HCT116 (cell line): ENCODE measurements at regions not wholly inside any gene's neighbourhood (a gene's known extent, or its start where the extent isn't known, plus 50 kb on each side); places are given as distances from the start of the nearest gene placed in this dataset.

Source experiments
- ATAC-seq: fragments of 200-7000 bp; cut with Tn5 transposase; 2 replicates; pipeline ENCODE4 v1.9.1; 2020; ENCODE audit warnings: mild to moderate bottlenecking, moderate library complexity
- BruUV-seq: library from RNA; stranded (reverse); fragments of 400-500 nt; replicated peaks from 2 replicates; lab custom pipeline; 2021; lab: Mats Ljungman, UMichigan
- CTCF ChIA-PET: fragments of 300-600 bp; sonication (Branson Sonifier 250); formaldehyde crosslinking; loops from one replicate; lab custom pipeline; 2021; ENCODE audit warnings: antibody characterized with exemption; lab: Charles Lee
- POLR2A ChIA-PET: fragments of 300-600, 350-600 bp; sonication (Branson Sonifier 250); formaldehyde crosslinking; loops from one replicate; lab custom pipeline; 2021; ENCODE audit warnings: antibody characterized with exemption; lab: Charles Lee
- RAD21 ChIA-PET, 2 experiments: fragments of 300-600 bp; sonication (Branson Sonifier 250); formaldehyde crosslinking; loops; one replicate each; lab custom pipeline; 2023; ENCODE audit warnings: low total read pairs in 2 of 2; ENCODE audit not compliant: uncharacterized antibody in 2 of 2, unreplicated experiment in 2 of 2, low non-redundant PET in 1 of 2; lab: Charles Lee
- DNase-seq: peaks from one replicate; pipeline ENCODE4 v3.0.0-alpha.2; 2010; ENCODE audit warnings: low read depth, low spot score
- H2AFZ ChIP-seq: fragments of 200-600 bp; shearing (Covaris generic), sonication (generic); 2 replicates; pipeline ENCODE4 v1.6.1; 2017; ENCODE audit warnings: low read depth, mixed run types, mixed read lengths, antibody characterized with exemption, low read length; ENCODE audit not compliant: poor library complexity, severe bottlenecking
- H3K27ac ChIP-seq: 2 replicates; pipeline ENCODE4 v1.5.1; 2012; ENCODE audit warnings: low read depth, low read length
- H3K27me3 ChIP-seq: fragments of 200-600 bp; sonication (generic); 2 replicates; pipeline ENCODE4 v1.6.1; 2016; ENCODE audit warnings: mixed run types, low read length, mixed read lengths; ENCODE audit not compliant: insufficient read depth
- H3K36me3 ChIP-seq, 2 experiments: fragments of 200-500 bp in 1 of 2; fragments of 200-600 bp in 1 of 2; sonication (Bioruptor generic) in 1 of 2; sonication (generic) in 1 of 2; 2 replicates each; pipeline versions ENCODE4 v1.5.1 to v1.6.1; 2014 to 2016; ENCODE audit warnings: low read length in 2 of 2, inconsistent platforms in 1 of 2, mixed read lengths in 1 of 2, mixed run types in 1 of 2; ENCODE audit not compliant: insufficient read depth in 2 of 2, control insufficient read depth in 1 of 2
- H3K4me1 ChIP-seq, 2 experiments: fragments of 200-600 bp in 1 of 2; sonication (generic) in 1 of 2; 2 replicates each; pipeline versions ENCODE4 v1.5.1 to v1.6.1; 2012 to 2017; ENCODE audit warnings: low read length in 2 of 2, inconsistent platforms in 1 of 2, mild to moderate bottlenecking in 1 of 2, mixed read lengths in 1 of 2, mixed run types in 1 of 2, moderate library complexity in 1 of 2; ENCODE audit not compliant: insufficient read depth in 2 of 2, control insufficient read depth in 1 of 2
- H3K4me2 ChIP-seq: fragments of 200-600 bp; sonication (generic); 2 replicates; pipeline ENCODE4 v1.6.1; 2017; ENCODE audit warnings: mixed run types, low read length, mixed read lengths
- H3K4me3 ChIP-seq, 2 experiments: fragments of 200-600 bp in 1 of 2; sonication (generic) in 1 of 2; replicated peaks in 1 of 2; 2 replicates each; pipeline ENCODE4 v1.5.1; 2011 to 2016; ENCODE audit warnings: low read length in 2 of 2, control low read depth in 1 of 2, low read depth in 1 of 2, mild to moderate bottlenecking in 1 of 2, mixed read lengths in 1 of 2, mixed run types in 1 of 2
- H3K79me2 ChIP-seq: fragments of 200-600 bp; sonication (generic); 2 replicates; pipeline ENCODE4 v1.6.1; 2017; ENCODE audit warnings: mild to moderate bottlenecking, mixed run types, low read length, moderate library complexity, mixed read lengths; ENCODE audit not compliant: insufficient read depth
- H3K9ac ChIP-seq: fragments of 200-600 bp; sonication (generic); 2 replicates; pipeline ENCODE4 v1.6.1; 2016; ENCODE audit warnings: low read length, mixed read lengths
- H3K9me2 ChIP-seq: fragments of 200-600 bp; sonication (generic), shearing (Covaris generic); 2 replicates; pipeline ENCODE4 v1.6.1; 2017; ENCODE audit warnings: mixed run types, mild to moderate bottlenecking, moderate library complexity; ENCODE audit not compliant: insufficient read depth
- H3K9me3 ChIP-seq, 2 experiments: fragments of 200-500 bp in 1 of 2; fragments of 200-600 bp in 1 of 2; sonication (Bioruptor generic) in 1 of 2; sonication (generic) in 1 of 2; 2 replicates each; pipeline ENCODE4 v1.6.1; 2014 to 2017; ENCODE audit warnings: low read length in 2 of 2, mixed read lengths in 2 of 2, inconsistent platforms in 1 of 2, low read depth in 1 of 2, mild to moderate bottlenecking in 1 of 2, mixed run types in 1 of 2, moderate library complexity in 1 of 2; ENCODE audit not compliant: control insufficient read depth in 1 of 2, insufficient read depth in 1 of 2
- H4K20me1 ChIP-seq: fragments of 200-600 bp; sonication (generic), shearing (Covaris generic); 2 replicates; pipeline ENCODE4 v1.6.1; 2017; ENCODE audit warnings: mixed run types, mild to moderate bottlenecking, moderate library complexity; ENCODE audit not compliant: insufficient read depth
- EZH2phosphoT487 ChIP-seq: fragments of 200-600 bp; IDR thresholded peaks from 2 replicates; pipeline ENCODE4 v1.6.1; 2018; ENCODE audit warnings: antibody characterized with exemption, borderline replicate concordance
- POLR2AphosphoS5 ChIP-seq: IDR thresholded peaks from 2 replicates; pipeline ENCODE4 v1.6.1; 2011; ENCODE audit warnings: mild to moderate bottlenecking, low read depth, low read length, moderate library complexity
- REST ChIP-seq: IDR thresholded peaks from 2 replicates; pipeline ENCODE4 v1.6.1; 2012; ENCODE audit warnings: low read depth
- SRF ChIP-seq: IDR thresholded peaks from 2 replicates; pipeline ENCODE4 v1.6.1; 2012; ENCODE audit warnings: low read depth
- YY1 ChIP-seq: IDR thresholded peaks from 2 replicates; pipeline ENCODE4 v1.6.1; 2011; ENCODE audit warnings: low read length, low read depth, moderate library complexity, mild to moderate bottlenecking; ENCODE audit not compliant: insufficient replicate concordance; ENCODE audit errors: extremely low read depth
- ZBTB33 ChIP-seq: IDR thresholded peaks from 2 replicates; pipeline ENCODE4 v1.6.1; 2011; ENCODE audit warnings: mild to moderate bottlenecking, low read length, moderate library complexity; ENCODE audit not compliant: insufficient replicate concordance; ENCODE audit errors: extremely low read depth
- intact Hi-C: fragments of 100-400 bp; cut with micrococcal nuclease; formaldehyde crosslinking; loops from 2 replicates; pipeline ENCODE4 v1.10.0; 2022

- H3K9me2 ChIP-seq: no peaks in the 10 kb centered on the region
- H3K27ac ChIP-seq: no peak overlapping the region
- no peaks in the 10 kb centered on the region for H4K20me1 ChIP-seq
- H3K36me3 ChIP-seq: no peaks in the 10 kb centered on the region
- H3K79me2 ChIP-seq: no peaks in the 10 kb centered on the region
- no peaks in the 10 kb centered on the region for H3K9me3 ChIP-seq
- DNase-seq: no peak
- no peak for TF ChIP-seq REST
- no peak for TF ChIP-seq EZH2phosphoT487
- TF ChIP-seq POLR2AphosphoS5: no peak
- no peak for TF ChIP-seq SRF
- TF ChIP-seq YY1: no peak
- no peak for TF ChIP-seq ZBTB33
- BruUV-seq: no TSS peak
- intact Hi-C loops: no loop called here
- RAD21 ChIA-PET: no interaction called here
- CTCF ChIA-PET: no interaction called here
- no peak for ATAC-seq
- no peaks in the 10 kb centered on the region for H3K4me1 ChIP-seq
- POLR2A ChIA-PET: no interaction called here
- no peak overlapping the region for H3K4me3 ChIP-seq
- peaks cover 67% of the 10 kb centered on the region for H3K27me3 ChIP-seq
- no peak overlapping the region for H2AFZ ChIP-seq
- no peak overlapping the region for H3K4me2 ChIP-seq
- no peak overlapping the region for H3K9ac ChIP-seq
Observed at GRCh38 chr12:66803930-66804329, 125.1 kb upstream of the GRIP1 start.
